ENCODE measurements at regions not wholly inside any gene's neighbourhood (a gene's known extent, or its start where the extent isn't known, plus 50 kb on each side); places are given as distances from the start of the nearest gene placed in this dataset.
"Not testable (repeated sequence)": the region's sequence is repeated elsewhere in the genome, so short reads cannot be mapped to it uniquely, and the experiment has no call there.

GRCh38 chr5:122668552-122668951 is 106.3 kb upstream of the SNX2 start:
- Mint-ChIP-seq H3K9me3 (peaks cover 8% of the 10 kb centered on the region), H3K4me3 (no peak overlapping the region), H3K27ac (no peak overlapping the region), H3K36me3 (no peaks in the 10 kb centered on the region), H3K27me3 (ENCODE audit: low read depth) (no peaks in the 10 kb centered on the region), H3K4me1 (no peaks in the 10 kb centered on the region)
- ATAC-seq: no peak
- ChIA-PET CTCF (no interaction called here), POLR2A (no interaction called here)
- TF ChIP-seq SOX15 (CRISPR knock-in tag; IDR thresholded peaks at IDR 0.05) (no peak), E2F5 (CRISPR knock-in tag; IDR thresholded peaks at IDR 0.05) (no peak), RORB (CRISPR knock-in tag; IDR thresholded peaks at IDR 0.05) (no peak), ZNF121 (CRISPR knock-in tag; IDR thresholded peaks at IDR 0.05) (no peak), CREB1 (CRISPR knock-in tag; IDR thresholded peaks at IDR 0.05) (no peak), CDX4 (CRISPR knock-in tag; IDR thresholded peaks at IDR 0.05; ENCODE audit: borderline replicate concordance) (no peak), GRHL2 (CRISPR knock-in tag; IDR thresholded peaks at IDR 0.05; ENCODE audit: insufficient replicate concordance, severe bottlenecking) (no peak), RELA (CRISPR knock-in tag; IDR thresholded peaks at IDR 0.05; ENCODE audit: borderline replicate concordance) (no peak), USF1 (CRISPR knock-in tag; IDR thresholded peaks at IDR 0.05) (no peak), TEAD1 (CRISPR knock-in tag; IDR thresholded peaks at IDR 0.05) (no peak), EMX1 (CRISPR knock-in tag; IDR thresholded peaks at IDR 0.05) (no peak), ELF4 (CRISPR knock-in tag; IDR thresholded peaks at IDR 0.05; ENCODE audit: low read depth) (no peak)
- TF ChIP-seq, protein P1, sequence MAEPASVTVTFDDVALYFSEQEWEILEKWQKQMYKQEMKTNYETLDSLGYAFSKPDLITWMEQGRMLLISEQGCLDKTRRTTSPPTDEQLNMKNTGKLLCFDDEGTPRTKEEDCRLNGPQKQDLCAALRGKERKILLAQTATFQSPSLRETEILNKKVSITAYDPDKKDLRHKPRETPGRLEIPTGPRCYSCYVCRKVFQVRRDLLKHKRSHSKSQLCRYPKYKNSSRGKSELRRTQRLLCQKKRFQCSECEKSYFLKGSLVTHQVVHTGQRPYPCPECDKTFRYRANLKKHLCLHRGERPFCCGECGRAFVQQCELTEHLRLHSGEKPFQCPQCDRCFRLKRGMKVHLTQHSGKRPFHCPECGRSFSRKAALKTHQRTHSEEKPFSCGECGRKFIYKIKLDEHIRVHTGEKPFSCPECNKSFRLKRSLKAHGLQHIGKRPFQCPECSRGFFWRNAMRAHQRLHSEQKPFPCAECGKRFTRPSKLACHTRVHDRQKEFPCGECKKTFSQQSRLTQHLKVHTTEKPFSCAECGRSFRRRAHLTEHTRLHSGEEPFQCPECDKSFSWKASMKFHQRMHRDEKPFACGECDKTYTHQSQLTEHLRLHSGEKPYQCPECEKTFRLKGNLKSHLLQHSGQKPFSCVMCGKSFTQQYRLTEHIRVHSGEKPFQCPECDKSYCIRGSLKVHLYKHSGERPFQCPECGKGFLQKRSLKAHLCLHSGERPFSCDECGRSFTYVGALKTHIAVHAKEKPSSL (CRISPR knock-in tag; conservative IDR thresholded peaks at IDR 0.05): no peak
- TF ChIP-seq, protein P2, sequence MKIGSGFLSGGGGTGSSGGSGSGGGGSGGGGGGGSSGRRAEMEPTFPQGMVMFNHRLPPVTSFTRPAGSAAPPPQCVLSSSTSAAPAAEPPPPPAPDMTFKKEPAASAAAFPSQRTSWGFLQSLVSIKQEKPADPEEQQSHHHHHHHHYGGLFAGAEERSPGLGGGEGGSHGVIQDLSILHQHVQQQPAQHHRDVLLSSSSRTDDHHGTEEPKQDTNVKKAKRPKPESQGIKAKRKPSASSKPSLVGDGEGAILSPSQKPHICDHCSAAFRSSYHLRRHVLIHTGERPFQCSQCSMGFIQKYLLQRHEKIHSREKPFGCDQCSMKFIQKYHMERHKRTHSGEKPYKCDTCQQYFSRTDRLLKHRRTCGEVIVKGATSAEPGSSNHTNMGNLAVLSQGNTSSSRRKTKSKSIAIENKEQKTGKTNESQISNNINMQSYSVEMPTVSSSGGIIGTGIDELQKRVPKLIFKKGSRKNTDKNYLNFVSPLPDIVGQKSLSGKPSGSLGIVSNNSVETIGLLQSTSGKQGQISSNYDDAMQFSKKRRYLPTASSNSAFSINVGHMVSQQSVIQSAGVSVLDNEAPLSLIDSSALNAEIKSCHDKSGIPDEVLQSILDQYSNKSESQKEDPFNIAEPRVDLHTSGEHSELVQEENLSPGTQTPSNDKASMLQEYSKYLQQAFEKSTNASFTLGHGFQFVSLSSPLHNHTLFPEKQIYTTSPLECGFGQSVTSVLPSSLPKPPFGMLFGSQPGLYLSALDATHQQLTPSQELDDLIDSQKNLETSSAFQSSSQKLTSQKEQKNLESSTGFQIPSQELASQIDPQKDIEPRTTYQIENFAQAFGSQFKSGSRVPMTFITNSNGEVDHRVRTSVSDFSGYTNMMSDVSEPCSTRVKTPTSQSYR (CRISPR knock-in tag; IDR thresholded peaks at IDR 0.05): no peak
- TF ChIP-seq, protein P3, sequence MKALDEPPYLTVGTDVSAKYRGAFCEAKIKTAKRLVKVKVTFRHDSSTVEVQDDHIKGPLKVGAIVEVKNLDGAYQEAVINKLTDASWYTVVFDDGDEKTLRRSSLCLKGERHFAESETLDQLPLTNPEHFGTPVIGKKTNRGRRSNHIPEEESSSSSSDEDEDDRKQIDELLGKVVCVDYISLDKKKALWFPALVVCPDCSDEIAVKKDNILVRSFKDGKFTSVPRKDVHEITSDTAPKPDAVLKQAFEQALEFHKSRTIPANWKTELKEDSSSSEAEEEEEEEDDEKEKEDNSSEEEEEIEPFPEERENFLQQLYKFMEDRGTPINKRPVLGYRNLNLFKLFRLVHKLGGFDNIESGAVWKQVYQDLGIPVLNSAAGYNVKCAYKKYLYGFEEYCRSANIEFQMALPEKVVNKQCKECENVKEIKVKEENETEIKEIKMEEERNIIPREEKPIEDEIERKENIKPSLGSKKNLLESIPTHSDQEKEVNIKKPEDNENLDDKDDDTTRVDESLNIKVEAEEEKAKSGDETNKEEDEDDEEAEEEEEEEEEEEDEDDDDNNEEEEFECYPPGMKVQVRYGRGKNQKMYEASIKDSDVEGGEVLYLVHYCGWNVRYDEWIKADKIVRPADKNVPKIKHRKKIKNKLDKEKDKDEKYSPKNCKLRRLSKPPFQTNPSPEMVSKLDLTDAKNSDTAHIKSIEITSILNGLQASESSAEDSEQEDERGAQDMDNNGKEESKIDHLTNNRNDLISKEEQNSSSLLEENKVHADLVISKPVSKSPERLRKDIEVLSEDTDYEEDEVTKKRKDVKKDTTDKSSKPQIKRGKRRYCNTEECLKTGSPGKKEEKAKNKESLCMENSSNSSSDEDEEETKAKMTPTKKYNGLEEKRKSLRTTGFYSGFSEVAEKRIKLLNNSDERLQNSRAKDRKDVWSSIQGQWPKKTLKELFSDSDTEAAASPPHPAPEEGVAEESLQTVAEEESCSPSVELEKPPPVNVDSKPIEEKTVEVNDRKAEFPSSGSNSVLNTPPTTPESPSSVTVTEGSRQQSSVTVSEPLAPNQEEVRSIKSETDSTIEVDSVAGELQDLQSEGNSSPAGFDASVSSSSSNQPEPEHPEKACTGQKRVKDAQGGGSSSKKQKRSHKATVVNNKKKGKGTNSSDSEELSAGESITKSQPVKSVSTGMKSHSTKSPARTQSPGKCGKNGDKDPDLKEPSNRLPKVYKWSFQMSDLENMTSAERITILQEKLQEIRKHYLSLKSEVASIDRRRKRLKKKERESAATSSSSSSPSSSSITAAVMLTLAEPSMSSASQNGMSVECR (CRISPR knock-in tag; IDR thresholded peaks at IDR 0.05; ENCODE audit: borderline replicate concordance): no peak
- DNase-seq (ENCODE audit: low spot score): no peak

GRCh38 chr5:122669709-122670108 is 105.2 kb upstream of the SNX2 start:
- H3K36me3 Mint-ChIP-seq; DNase-seq (ENCODE audit: low spot score); ATAC-seq; H3K27ac Mint-ChIP-seq; H3K9me3 Mint-ChIP-seq; H3K27me3 Mint-ChIP-seq (ENCODE audit: low read depth); H3K4me1 Mint-ChIP-seq; CTCF ChIA-PET; POLR2A ChIA-PET; H3K4me3 Mint-ChIP-seq: not testable (repeated sequence)

Data from WTC11 (cell line).